NT2/D1 (cell line): ENCODE measurements at regions not wholly inside any gene's neighbourhood (a gene's known extent, or its start where the extent isn't known, plus 50 kb on each side); places are given as distances from the start of the nearest gene placed in this dataset.
"Not testable (repeated sequence)": the region's sequence is repeated elsewhere in the genome, so short reads cannot be mapped to it uniquely, and the experiment has no call there.

Source experiments
- DNase-seq: peaks from one replicate; pipeline ENCODE4 v3.0.0-alpha.2; 2011; ENCODE audit warnings: low read depth, low spot score
- H3K27me3 ChIP-seq: 2 replicates; pipeline ENCODE4 v1.6.0; 2011; ENCODE audit warnings: mild to moderate bottlenecking; ENCODE audit not compliant: insufficient read length, insufficient read depth
- H3K36me3 ChIP-seq: 2 replicates; pipeline ENCODE4 v1.6.1; 2011; ENCODE audit warnings: mild to moderate bottlenecking, low read length, mixed read lengths; ENCODE audit not compliant: insufficient read depth, insufficient read length
- H3K4me1 ChIP-seq: 2 replicates; pipeline ENCODE4 v1.5.1; 2011; ENCODE audit not compliant: insufficient read depth, insufficient read length
- H3K4me3 ChIP-seq: 2 replicates; pipeline ENCODE4 v1.5.1; 2011; ENCODE audit warnings: low read depth; ENCODE audit not compliant: insufficient read length
- H3K9ac ChIP-seq: 2 replicates; pipeline ENCODE4 v1.6.0; 2011; ENCODE audit warnings: low read depth; ENCODE audit not compliant: insufficient read length
- H3K9me3 ChIP-seq: 2 replicates; pipeline ENCODE4 v1.5.1; 2011; ENCODE audit warnings: mild to moderate bottlenecking, low read length; ENCODE audit not compliant: insufficient read depth
- SUZ12 ChIP-seq: IDR thresholded peaks from 2 replicates; pipeline ENCODE4 v1.6.1; 2011; ENCODE audit not compliant: insufficient read length, insufficient read depth; ENCODE audit errors: extremely low read depth
- YY1 ChIP-seq: IDR thresholded peaks from 2 replicates; pipeline ENCODE4 v1.6.1; 2011; ENCODE audit not compliant: insufficient read length, insufficient read depth
- ZNF274 ChIP-seq: IDR thresholded peaks from 2 replicates; pipeline ENCODE4 v1.6.1; 2011; ENCODE audit warnings: mild to moderate bottlenecking, low read depth, low read length

DNA sequence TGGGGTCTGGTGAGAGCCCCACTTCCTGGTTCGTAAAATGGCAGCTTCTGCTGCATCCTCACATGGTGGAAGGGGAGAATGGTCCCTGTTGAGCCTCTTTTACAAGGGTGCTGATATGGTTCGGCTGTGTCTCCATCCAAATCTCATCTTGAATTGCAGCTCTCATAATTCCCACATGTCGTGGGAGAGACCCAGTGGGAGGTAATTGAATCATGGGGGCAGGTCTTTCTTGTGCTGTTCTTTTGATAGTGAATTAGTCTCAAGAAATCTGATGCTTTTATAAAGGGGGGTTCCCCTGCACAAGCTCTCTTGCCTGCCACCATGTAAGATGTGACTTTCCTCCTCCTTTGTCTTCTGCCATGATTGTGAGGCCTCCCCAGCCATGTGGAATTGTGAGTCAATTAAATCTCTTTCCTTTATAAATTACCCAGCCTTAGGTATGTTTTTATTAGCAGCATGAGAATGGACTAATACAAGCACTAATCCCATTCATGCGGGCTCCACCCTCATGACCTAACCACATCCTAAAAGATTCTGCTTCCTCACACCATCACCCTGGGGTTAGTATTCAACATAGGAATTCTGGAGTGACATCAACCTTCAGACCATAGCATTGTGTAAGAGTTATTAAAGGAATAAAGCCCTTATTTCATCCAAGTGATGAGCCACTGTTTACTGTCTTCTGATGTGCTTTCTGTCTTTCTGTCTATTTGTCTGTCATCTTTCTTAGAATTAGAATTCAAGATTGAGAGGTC lies 159.0 kb upstream of the IRS2 start:
- no peak for TF ChIP-seq SUZ12
- no peak for TF ChIP-seq YY1
- TF ChIP-seq ZNF274, result no peak
- H3K4me3 ChIP-seq, result no peak overlapping the region
- H3K27me3 ChIP-seq, result no peaks in the 10 kb centered on the region
- H3K9ac ChIP-seq, result no peak overlapping the region
- DNase-seq, result no peak
- H3K36me3 ChIP-seq, result no peaks in the 10 kb centered on the region
- H3K4me1 ChIP-seq, result no peaks in the 10 kb centered on the region
- no peaks in the 10 kb centered on the region for H3K9me3 ChIP-seq

DNA sequence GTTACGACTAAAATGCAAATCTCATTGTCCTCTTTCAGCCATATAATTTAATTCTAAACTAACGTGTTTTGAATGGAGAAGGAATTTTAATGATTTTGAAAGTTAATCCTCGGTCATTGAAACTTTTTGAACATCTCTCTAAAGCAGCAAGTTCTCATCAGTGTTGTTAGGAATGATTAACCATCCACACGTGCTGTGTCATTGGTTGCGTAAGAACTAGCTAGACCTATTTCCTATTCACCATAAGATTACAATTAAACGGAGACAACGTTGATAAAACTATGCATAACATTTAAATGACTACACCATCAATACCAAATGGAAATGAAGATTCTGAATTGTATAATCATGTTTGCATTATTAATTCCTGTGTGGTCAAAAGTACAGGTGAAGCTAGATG lies 155.6 kb upstream of the IRS2 start:
- H3K36me3 ChIP-seq, result no peaks in the 10 kb centered on the region
- no peak overlapping the region for H3K9ac ChIP-seq
- H3K4me1 ChIP-seq, result no peaks in the 10 kb centered on the region
- DNase-seq, result no peak
- no peaks in the 10 kb centered on the region for H3K27me3 ChIP-seq
- TF ChIP-seq ZNF274 (no peak), YY1 (no peak)
- no peak overlapping the region for H3K4me3 ChIP-seq
- H3K9me3 ChIP-seq, result no peaks in the 10 kb centered on the region

DNA sequence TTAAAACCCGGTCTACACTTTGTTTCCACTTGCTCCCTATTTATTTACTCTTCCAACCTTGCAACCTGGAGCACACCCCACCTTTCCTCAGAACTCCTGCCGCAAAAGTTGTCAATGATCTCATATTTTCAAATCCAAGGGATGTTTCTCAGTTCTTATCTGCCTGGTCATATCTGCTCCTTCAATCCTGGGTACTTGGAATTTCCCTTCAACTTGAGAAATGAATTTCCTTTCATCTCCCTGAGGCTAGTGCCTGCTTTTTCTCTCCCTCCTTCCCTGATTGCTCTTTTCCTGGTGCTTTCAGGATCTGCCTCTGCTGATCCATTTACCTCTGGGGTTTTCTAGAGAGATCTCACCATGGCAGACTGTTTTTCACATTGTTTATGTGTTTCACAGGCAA lies 154.8 kb upstream of the IRS2 start:
- no peak for TF ChIP-seq YY1
- no peaks in the 10 kb centered on the region for H3K27me3 ChIP-seq
- H3K36me3 ChIP-seq, result no peaks in the 10 kb centered on the region
- H3K4me3 ChIP-seq, result no peak overlapping the region
- H3K9ac ChIP-seq, result no peak overlapping the region
- H3K4me1 ChIP-seq, result no peaks in the 10 kb centered on the region
- no peak for DNase-seq
- no peaks in the 10 kb centered on the region for H3K9me3 ChIP-seq

DNA sequence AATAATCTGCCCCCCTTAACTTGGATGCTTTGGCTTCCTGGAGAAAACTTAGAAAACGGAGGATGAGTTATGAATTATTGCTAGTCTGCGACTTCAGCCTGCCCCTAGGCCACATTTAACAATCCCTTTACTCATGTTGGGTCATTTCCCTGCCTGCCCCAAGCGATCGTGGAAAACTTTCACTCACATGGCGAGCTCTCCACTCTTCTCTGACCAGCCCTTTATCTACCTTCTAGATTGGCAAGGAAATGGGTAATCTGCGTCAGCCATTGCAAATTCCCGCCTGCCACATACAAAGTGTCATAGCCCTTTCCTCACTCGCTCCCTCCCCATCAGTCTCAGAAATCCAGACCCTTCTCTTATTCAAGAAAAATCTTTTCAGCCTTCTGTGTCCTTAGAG lies 154.3 kb upstream of the IRS2 start:
- Histone ChIP-seq H3K4me3 (no peak overlapping the region), H3K9me3 (no peaks in the 10 kb centered on the region), H3K27me3 (no peaks in the 10 kb centered on the region), H3K4me1 (no peaks in the 10 kb centered on the region), H3K36me3 (no peaks in the 10 kb centered on the region), H3K9ac (no peak overlapping the region)
- no peak for TF ChIP-seq YY1
- no peak for TF ChIP-seq ZNF274
- no peak for TF ChIP-seq SUZ12
- no peak for DNase-seq

DNA sequence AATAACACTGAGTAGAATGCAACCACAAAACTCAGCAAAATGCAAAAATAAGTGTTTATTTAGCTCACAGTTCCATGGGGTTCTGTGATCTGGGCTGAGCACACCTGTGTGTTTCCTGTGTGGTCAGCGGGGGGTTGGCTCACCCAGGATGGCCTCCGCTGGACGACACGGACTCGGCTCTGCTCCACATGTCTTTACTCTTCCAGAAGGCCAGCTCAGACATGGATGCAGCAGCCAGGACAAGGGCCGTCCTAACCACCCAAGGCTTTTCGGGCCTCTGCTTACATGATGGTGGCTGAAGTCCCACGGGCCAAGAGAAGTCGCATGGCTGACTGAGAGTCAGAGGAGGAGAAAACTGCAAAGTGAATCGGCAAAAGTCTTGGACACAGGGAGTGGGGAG lies 153.5 kb upstream of the IRS2 start:
- no peaks in the 10 kb centered on the region for H3K36me3 ChIP-seq
- TF ChIP-seq ZNF274 (no peak), YY1 (no peak), SUZ12 (no peak)
- DNase-seq, result no peak
- H3K9ac ChIP-seq, result no peak overlapping the region
- H3K27me3 ChIP-seq, result no peaks in the 10 kb centered on the region
- no peaks in the 10 kb centered on the region for H3K4me1 ChIP-seq
- no peaks in the 10 kb centered on the region for H3K9me3 ChIP-seq
- no peak overlapping the region for H3K4me3 ChIP-seq

DNA sequence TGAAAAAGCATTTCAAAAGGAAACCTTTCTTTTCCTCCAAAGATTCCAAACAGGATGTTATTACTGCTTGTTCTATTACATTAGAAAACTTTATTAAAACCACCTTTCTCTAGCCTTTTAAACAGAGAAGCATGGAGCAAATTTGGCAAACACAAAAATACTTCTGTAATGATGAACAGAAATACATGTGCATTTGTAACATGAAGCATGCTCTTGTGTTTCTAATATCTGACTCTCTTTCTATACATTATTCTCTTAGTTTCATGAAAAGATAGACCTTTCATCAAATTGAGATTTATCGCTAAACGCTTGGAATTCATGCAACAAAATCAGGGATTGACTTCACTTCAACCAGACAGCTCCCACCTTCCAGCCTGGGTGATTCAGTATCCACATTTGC lies 152.8 kb upstream of the IRS2 start:
- H3K36me3 ChIP-seq, result no peaks in the 10 kb centered on the region
- no peaks in the 10 kb centered on the region for H3K4me1 ChIP-seq
- H3K27me3 ChIP-seq, result no peaks in the 10 kb centered on the region
- no peak overlapping the region for H3K4me3 ChIP-seq
- no peak for DNase-seq
- TF ChIP-seq SUZ12 (no peak), ZNF274 (no peak), YY1 (no peak)
- H3K9me3 ChIP-seq, result no peaks in the 10 kb centered on the region
- no peak overlapping the region for H3K9ac ChIP-seq

DNA sequence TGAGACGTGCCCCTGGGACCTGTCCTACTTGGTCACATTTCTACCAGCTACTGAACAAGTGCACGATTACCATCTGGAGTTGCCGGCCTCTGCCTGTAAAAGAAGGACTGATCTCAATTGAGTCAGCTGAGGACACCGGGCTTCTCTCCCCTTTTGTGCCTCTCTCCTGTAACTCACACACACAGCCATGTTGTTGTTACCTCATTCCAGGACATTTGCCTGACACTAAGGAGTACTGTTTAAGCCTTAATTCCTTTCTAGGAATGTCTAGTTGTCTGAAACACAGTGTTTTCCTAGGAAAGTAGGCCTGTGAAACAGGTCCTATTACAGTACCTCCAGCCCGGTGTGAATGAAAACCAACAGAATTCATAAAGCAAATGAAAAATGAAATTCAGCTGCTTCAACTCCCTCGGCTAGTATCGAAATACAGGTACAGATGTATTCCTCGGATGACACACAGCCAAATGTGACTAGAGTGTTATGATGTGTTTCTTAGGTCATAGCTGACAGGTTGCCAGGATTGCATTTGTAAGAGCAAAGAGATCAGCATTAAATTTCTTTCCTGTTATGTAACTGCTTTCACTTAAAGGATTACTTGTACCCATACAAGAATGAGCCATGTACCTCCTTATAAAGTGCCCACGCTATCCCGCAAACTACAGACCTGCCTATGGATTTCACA lies 152.0 kb upstream of the IRS2 start:
- no peaks in the 10 kb centered on the region for H3K4me1 ChIP-seq

DNA sequence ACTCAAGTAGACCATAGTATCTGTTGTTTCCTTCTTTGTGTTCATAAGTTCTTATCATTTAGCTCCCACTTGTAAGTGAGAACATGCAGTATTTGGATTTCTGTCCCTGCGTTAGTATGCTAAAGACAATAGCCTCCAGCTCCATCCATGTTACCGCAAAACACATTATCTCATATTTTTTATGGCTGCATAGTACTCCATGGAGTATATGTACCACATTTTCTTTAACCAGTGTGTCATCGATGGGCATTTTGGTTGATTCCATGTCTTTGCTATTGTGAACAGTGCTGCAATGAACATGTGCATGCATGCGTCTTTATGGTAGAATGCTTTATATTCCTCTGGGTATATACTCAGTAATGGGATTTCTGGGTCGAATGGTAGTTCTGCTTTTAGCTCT lies 148.1 kb upstream of the IRS2 start:
- not testable (repeated sequence) for H3K36me3 ChIP-seq, DNase-seq, H3K4me1 ChIP-seq, H3K4me3 ChIP-seq, H3K9me3 ChIP-seq, H3K27me3 ChIP-seq, H3K9ac ChIP-seq

More for the DNA sequence above, 152.0 kb upstream of the IRS2 start:
- H3K9ac ChIP-seq, result no peak overlapping the region
- H3K4me3 ChIP-seq, result no peak overlapping the region
- H3K36me3 ChIP-seq, result no peaks in the 10 kb centered on the region
- H3K27me3 ChIP-seq, result no peaks in the 10 kb centered on the region
- no peak for DNase-seq
- no peaks in the 10 kb centered on the region for H3K9me3 ChIP-seq
- TF ChIP-seq SUZ12, result no peak
